IMR-90 (cell line): ENCODE measurements at regions not wholly inside any gene's neighbourhood (a gene's known extent, or its start where the extent isn't known, plus 50 kb on each side); places are given as distances from the start of the nearest gene placed in this dataset.

Source experiments
- CEBPB ChIP-seq: IDR thresholded peaks from 2 replicates; pipeline ENCODE4 v1.6.1; 2012; ENCODE audit warnings: low read depth, low read length, improper control_type of control experiment
- MXI1 ChIP-seq: IDR thresholded peaks from 2 replicates; pipeline ENCODE4 v1.6.1; 2012; ENCODE audit warnings: low read depth, mild to moderate bottlenecking, low read length, moderate library complexity, borderline replicate concordance
- POLR2A ChIP-seq: IDR thresholded peaks from 2 replicates; pipeline ENCODE4 v1.6.1; 2012; ENCODE audit warnings: mild to moderate bottlenecking, low read depth, low read length
- RCOR1 ChIP-seq: IDR thresholded peaks from 2 replicates; pipeline ENCODE4 v1.6.1; 2012; ENCODE audit warnings: mild to moderate bottlenecking, low read length, improper control_type of control experiment; ENCODE audit not compliant: insufficient replicate concordance
- SMC3 ChIP-seq: fragments of 150-350 bp; IDR thresholded peaks from 2 replicates; pipeline ENCODE4 v1.6.1; 2016; ENCODE audit warnings: low read depth, mild to moderate bottlenecking, antibody characterized with exemption, low read length, moderate library complexity
- TF ChIP-seq, protein P1 (sequence below): conservative IDR thresholded peaks from 2 replicates; pipeline ENCODE4 v1.5.1; 2012; ENCODE audit warnings: mild to moderate bottlenecking, low read depth, low read length, improper control_type of control experiment
- TF ChIP-seq, protein P2 (sequence below): fragments of 150-350 bp; IDR thresholded peaks from 2 replicates; pipeline ENCODE4 v1.6.1; 2016; ENCODE audit warnings: low read depth, mild to moderate bottlenecking, low read length, moderate library complexity, borderline replicate concordance

DNA sequence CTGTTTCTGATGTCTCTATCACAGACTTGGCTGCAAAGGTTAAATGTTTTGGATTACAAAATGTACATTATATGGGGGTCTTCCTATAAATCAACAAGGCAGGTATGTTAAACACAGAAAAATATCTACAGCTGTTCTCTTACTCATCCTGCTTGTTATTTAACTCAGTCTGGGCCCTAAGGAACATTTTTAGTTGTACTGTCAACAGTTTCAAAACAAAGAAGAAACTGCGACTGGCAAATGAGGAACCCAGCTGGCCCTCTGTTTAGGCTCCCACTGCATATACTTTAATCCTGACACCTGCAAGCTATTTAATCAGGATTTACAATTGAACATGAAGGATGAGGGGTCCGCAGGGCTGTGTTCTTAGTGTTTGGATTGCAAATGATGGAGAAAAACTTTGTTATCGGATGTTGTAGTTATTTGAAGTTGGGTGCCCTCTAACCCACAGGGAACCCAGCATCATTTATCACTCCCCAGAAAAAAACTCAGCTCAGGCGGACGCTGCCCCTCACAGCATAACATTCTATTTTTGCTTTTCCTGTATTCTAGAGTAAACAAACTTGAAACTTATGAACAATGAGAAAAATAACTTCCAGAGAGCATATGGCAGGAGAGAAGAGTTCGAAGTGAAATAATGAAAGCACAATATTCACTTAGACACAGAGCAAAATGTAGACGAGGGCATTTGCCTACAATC is 91.2 kb downstream of the POLR2M start:
- TF ChIP-seq MXI1: no peak
- TF ChIP-seq, protein P1, sequence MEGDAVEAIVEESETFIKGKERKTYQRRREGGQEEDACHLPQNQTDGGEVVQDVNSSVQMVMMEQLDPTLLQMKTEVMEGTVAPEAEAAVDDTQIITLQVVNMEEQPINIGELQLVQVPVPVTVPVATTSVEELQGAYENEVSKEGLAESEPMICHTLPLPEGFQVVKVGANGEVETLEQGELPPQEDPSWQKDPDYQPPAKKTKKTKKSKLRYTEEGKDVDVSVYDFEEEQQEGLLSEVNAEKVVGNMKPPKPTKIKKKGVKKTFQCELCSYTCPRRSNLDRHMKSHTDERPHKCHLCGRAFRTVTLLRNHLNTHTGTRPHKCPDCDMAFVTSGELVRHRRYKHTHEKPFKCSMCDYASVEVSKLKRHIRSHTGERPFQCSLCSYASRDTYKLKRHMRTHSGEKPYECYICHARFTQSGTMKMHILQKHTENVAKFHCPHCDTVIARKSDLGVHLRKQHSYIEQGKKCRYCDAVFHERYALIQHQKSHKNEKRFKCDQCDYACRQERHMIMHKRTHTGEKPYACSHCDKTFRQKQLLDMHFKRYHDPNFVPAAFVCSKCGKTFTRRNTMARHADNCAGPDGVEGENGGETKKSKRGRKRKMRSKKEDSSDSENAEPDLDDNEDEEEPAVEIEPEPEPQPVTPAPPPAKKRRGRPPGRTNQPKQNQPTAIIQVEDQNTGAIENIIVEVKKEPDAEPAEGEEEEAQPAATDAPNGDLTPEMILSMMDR: no peak
- TF ChIP-seq, protein P2, sequence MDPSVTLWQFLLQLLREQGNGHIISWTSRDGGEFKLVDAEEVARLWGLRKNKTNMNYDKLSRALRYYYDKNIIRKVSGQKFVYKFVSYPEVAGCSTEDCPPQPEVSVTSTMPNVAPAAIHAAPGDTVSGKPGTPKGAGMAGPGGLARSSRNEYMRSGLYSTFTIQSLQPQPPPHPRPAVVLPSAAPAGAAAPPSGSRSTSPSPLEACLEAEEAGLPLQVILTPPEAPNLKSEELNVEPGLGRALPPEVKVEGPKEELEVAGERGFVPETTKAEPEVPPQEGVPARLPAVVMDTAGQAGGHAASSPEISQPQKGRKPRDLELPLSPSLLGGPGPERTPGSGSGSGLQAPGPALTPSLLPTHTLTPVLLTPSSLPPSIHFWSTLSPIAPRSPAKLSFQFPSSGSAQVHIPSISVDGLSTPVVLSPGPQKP: no peak
- TF ChIP-seq SMC3: no peak
- no peak for TF ChIP-seq POLR2A
- no peak for TF ChIP-seq CEBPB
- no peak for TF ChIP-seq RCOR1
